NT2/D1 (cell line): ENCODE measurements at regions not wholly inside any gene's neighbourhood (a gene's known extent, or its start where the extent isn't known, plus 50 kb on each side); places are given as distances from the start of the nearest gene placed in this dataset.

Source experiments
- DNase-seq: peaks from one replicate; pipeline ENCODE4 v3.0.0-alpha.2; 2011; ENCODE audit warnings: low read depth, low spot score
- H3K27me3 ChIP-seq: 2 replicates; pipeline ENCODE4 v1.6.0; 2011; ENCODE audit warnings: mild to moderate bottlenecking; ENCODE audit not compliant: insufficient read length, insufficient read depth
- H3K36me3 ChIP-seq: 2 replicates; pipeline ENCODE4 v1.6.1; 2011; ENCODE audit warnings: mild to moderate bottlenecking, low read length, mixed read lengths; ENCODE audit not compliant: insufficient read depth, insufficient read length
- H3K4me1 ChIP-seq: 2 replicates; pipeline ENCODE4 v1.5.1; 2011; ENCODE audit not compliant: insufficient read depth, insufficient read length
- H3K4me3 ChIP-seq: 2 replicates; pipeline ENCODE4 v1.5.1; 2011; ENCODE audit warnings: low read depth; ENCODE audit not compliant: insufficient read length
- H3K9ac ChIP-seq: 2 replicates; pipeline ENCODE4 v1.6.0; 2011; ENCODE audit warnings: low read depth; ENCODE audit not compliant: insufficient read length
- H3K9me3 ChIP-seq: 2 replicates; pipeline ENCODE4 v1.5.1; 2011; ENCODE audit warnings: mild to moderate bottlenecking, low read length; ENCODE audit not compliant: insufficient read depth
- SUZ12 ChIP-seq: IDR thresholded peaks from 2 replicates; pipeline ENCODE4 v1.6.1; 2011; ENCODE audit not compliant: insufficient read length, insufficient read depth; ENCODE audit errors: extremely low read depth
- YY1 ChIP-seq: IDR thresholded peaks from 2 replicates; pipeline ENCODE4 v1.6.1; 2011; ENCODE audit not compliant: insufficient read length, insufficient read depth
- ZNF274 ChIP-seq: IDR thresholded peaks from 2 replicates; pipeline ENCODE4 v1.6.1; 2011; ENCODE audit warnings: mild to moderate bottlenecking, low read depth, low read length

- DNase-seq = no peak
- peaks cover 23% of the 10 kb centered on the region for H3K4me1 ChIP-seq
- H3K4me3 ChIP-seq = no peak overlapping the region
- H3K9me3 ChIP-seq = no peaks in the 10 kb centered on the region
- H3K36me3 ChIP-seq = no peaks in the 10 kb centered on the region
- no peaks in the 10 kb centered on the region for H3K27me3 ChIP-seq
- H3K9ac ChIP-seq = no peak overlapping the region
- TF ChIP-seq SUZ12 = no peak
- TF ChIP-seq ZNF274 = no peak
- no peak for TF ChIP-seq YY1
Observed at GRCh38 chr11:120061036-120061760, 76.7 kb downstream of the TRIM29 start.

DNA sequence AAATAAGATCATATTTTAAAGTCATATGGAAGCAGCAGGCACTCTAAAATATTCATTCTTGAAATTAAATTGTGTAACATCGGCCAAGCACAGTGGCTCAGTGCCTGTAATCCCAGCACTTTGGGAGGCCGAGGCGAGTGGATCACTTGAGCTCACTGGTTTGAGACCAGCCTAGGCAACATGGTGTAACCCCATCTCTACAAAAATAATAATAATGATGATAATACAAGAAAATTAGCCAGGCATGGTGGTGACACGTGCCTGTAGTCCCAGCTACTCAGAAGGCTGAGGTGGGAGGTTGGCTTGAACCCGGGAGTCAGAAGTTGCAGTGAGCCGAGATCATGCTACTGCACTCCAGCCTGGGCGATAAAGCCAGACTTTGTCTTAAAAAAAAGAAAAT, 77.4 kb downstream of the TRIM29 start:
- no peaks in the 10 kb centered on the region for H3K9me3 ChIP-seq
- H3K4me1 ChIP-seq = peaks cover 24% of the 10 kb centered on the region
- TF ChIP-seq SUZ12 = no peak
- TF ChIP-seq YY1 = no peak
- no peak for TF ChIP-seq ZNF274
- no peak overlapping the region for H3K4me3 ChIP-seq
- H3K36me3 ChIP-seq = no peaks in the 10 kb centered on the region
- no peaks in the 10 kb centered on the region for H3K27me3 ChIP-seq
- no peak overlapping the region for H3K9ac ChIP-seq
- DNase-seq = no peak

GRCh38 chr11:120058931-120059330, 79.0 kb downstream of the TRIM29 start:
- Histone ChIP-seq H3K36me3 (no peaks in the 10 kb centered on the region), H3K9ac (peak overlapping the region; percentile 72), H3K27me3 (no peaks in the 10 kb centered on the region), H3K9me3 (peaks cover 6% of the 10 kb centered on the region; the same call in 1 of the 2 replicates), H3K4me1 (peaks cover 24% of the 10 kb centered on the region), H3K4me3 (peak overlapping the region; percentile 42)
- TF ChIP-seq YY1 = no peak
- TF ChIP-seq SUZ12 = no peak
- TF ChIP-seq ZNF274 = no peak
- DNase-seq = no peak

DNA sequence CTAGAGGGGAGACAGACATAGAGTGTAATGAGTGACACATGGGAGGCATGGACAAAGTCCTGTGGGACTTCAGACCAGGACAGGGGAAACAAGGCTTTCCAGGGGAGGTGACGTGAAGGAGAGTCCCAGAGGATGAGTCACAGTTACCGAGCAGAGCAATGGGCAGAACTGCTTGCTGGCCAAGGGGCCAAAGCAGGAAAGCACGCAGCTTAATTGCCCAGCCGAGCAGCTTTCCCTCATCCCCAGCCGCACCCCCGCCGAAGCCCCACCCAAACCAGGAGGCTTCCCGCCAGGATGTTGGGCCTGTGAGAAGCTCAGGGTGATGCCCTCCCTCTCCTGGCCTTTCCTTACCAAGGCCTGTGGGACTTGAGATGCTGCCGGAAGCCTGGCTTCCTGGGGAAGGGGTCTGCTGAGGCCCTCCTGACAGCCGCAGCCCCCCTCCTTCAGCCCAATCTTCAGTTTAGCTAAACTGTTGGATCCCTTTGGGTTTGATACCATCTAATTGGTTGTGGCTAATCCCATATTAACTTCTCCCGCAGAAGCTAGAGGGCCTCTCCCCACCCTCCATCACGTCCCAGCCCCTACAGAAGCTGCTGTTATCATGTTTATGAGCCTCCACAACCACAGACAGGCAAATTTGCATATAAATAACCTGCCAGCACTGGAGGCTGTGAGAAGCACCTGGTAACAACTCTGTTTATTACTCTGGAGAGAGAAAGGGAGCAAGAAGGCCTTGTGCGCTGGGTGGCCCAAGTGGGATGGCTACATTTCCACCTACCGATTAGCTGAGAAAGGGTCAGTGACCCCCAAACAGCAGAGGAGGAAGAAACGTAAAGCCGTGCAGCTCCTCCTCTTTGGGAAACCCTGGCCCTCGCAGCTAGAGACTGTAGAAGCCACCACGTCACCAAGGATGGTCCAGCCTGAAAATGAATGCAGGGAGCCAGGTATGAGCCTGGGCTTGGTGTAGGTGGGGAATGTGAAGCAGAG, 80.0 kb downstream of the TRIM29 start:
- Histone ChIP-seq H3K27me3 (no peaks in the 10 kb centered on the region), H3K36me3 (no peaks in the 10 kb centered on the region), H3K4me1 (peaks cover 24% of the 10 kb centered on the region), H3K4me3 (peak overlapping the region; percentile 42), H3K9me3 (peaks cover 16% of the 10 kb centered on the region), H3K9ac (peak overlapping the region; percentile 72)
- TF ChIP-seq YY1 (no peak), SUZ12 (no peak), ZNF274 (no peak)
- peak; percentile 89 for DNase-seq

GRCh38 chr11:120057028-120057330, 80.9 kb downstream of the TRIM29 start:
- no peak for DNase-seq
- Histone ChIP-seq H3K4me3 (no peak overlapping the region), H3K27me3 (no peaks in the 10 kb centered on the region), H3K9me3 (peaks cover 26% of the 10 kb centered on the region), H3K4me1 (peaks cover 15% of the 10 kb centered on the region), H3K36me3 (no peaks in the 10 kb centered on the region), H3K9ac (no peak overlapping the region)
- TF ChIP-seq YY1 (no peak), SUZ12 (no peak), ZNF274 (no peak)

DNA sequence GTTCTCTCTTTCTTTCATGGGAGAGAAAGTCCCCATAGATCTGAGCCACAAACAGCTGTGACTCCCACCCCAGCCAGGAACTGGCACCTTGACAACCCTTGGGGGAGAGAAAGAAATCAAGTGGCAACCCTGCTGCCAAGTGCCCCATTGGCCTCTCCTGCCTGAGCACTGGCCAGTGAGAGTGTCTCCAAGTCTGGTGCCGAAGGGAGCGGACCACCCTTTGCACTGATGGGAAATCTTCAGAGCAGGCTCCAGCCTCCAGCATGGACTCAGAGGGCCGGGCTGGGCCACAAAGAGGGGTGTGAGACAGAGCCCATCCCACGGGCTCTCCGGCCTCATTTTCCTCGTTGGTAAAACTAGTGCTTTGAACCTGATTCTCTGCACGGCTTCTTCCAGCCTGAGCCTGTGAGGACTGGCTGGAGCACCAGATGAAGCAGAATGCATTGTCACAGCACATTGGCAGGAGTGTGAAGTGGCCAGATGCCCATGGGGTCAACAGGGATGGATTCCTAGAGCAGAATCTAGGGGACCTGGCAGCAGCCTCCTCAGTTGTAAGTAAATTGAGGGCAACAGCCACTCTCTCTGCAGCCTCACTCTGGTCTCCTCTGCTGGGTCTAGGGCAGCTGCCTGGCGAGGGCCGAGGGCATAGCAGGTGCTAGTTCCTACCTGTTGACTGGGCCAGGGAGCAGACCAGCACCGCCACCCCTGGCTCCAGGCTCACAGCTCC, 81.4 kb downstream of the TRIM29 start:
- Histone ChIP-seq H3K4me1 (peaks cover 12% of the 10 kb centered on the region), H3K9me3 (peaks cover 30% of the 10 kb centered on the region), H3K36me3 (no peaks in the 10 kb centered on the region), H3K9ac (peak overlapping the region; percentile 37), H3K4me3 (no peak overlapping the region), H3K27me3 (no peaks in the 10 kb centered on the region)
- TF ChIP-seq YY1 = no peak
- TF ChIP-seq ZNF274 = no peak
- no peak for TF ChIP-seq SUZ12
- DNase-seq = no peak

DNA sequence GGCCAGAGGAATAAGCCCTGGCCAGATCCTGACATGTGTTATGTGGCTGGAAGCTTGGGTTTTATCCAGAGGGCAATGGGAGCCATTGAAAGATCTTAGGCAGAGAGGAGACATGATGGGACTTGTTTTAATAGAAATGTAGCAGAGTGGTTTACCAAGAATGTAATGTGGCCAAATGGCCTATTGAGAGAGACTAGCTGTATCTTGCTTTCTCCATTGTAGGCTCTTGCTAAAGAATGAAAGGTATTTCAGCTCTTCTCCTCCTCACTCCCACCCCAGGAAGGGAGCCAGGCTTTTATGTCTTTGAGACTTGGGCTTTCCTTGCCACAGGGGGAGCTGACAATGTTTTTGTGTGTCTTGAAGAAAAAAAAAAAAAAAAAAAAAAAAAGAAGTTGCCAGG, 82.3 kb downstream of the TRIM29 start:
- no peak overlapping the region for H3K9ac ChIP-seq
- peaks cover 30% of the 10 kb centered on the region for H3K9me3 ChIP-seq
- TF ChIP-seq SUZ12 (no peak), YY1 (no peak), ZNF274 (no peak)
- H3K36me3 ChIP-seq = no peaks in the 10 kb centered on the region
- H3K27me3 ChIP-seq = no peaks in the 10 kb centered on the region
- no peak overlapping the region for H3K4me3 ChIP-seq
- DNase-seq = peak; percentile 76
- H3K4me1 ChIP-seq = peaks cover 9% of the 10 kb centered on the region
